ENCODE measurements at regions not wholly inside any gene's neighbourhood (a gene's known extent, or its start where the extent isn't known, plus 50 kb on each side); places are given as distances from the start of the nearest gene placed in this dataset.

GRCh38 chr5:4129523-4129922, 533.9 kb downstream of the IRX1 start:
- H3K27me3 Mint-ChIP-seq (ENCODE audit: low read depth) = no peaks in the 10 kb centered on the region

GRCh38 chr5:4130819-4131218, 535.2 kb downstream of the IRX1 start:
- no peak overlapping the region for H3K4me3 Mint-ChIP-seq
- DNase-seq (no peak), ATAC-seq (no peak)
- peaks cover 3% of the 10 kb centered on the region for H3K9me3 Mint-ChIP-seq
- H3K36me3 Mint-ChIP-seq (ENCODE audit: insufficient read depth) = no peaks in the 10 kb centered on the region
- H3K4me1 Mint-ChIP-seq (ENCODE audit: low read depth) = no peaks in the 10 kb centered on the region
- H3K27me3 Mint-ChIP-seq (ENCODE audit: low read depth) = no peaks in the 10 kb centered on the region

More at GRCh38 chr5:4129523-4129922, 533.9 kb downstream of the IRX1 start:
- H3K9me3 Mint-ChIP-seq = peaks cover 3% of the 10 kb centered on the region
- H3K4me3 Mint-ChIP-seq = no peak overlapping the region
- no peaks in the 10 kb centered on the region for H3K4me1 Mint-ChIP-seq (ENCODE audit: low read depth)
- H3K36me3 Mint-ChIP-seq (ENCODE audit: insufficient read depth) = no peaks in the 10 kb centered on the region
- ATAC-seq (no peak), DNase-seq (no peak)

- no peak for ATAC-seq
- H3K27me3 Mint-ChIP-seq (ENCODE audit: low read depth) = no peaks in the 10 kb centered on the region
- DNase-seq = no peak
- no peaks in the 10 kb centered on the region for H3K36me3 Mint-ChIP-seq (ENCODE audit: insufficient read depth)
- no peaks in the 10 kb centered on the region for H3K4me1 Mint-ChIP-seq (ENCODE audit: low read depth)
- no peak overlapping the region for H3K4me3 Mint-ChIP-seq
- peaks cover 7% of the 10 kb centered on the region for H3K9me3 Mint-ChIP-seq
Observed at GRCh38 chr5:4137781-4138180, 542.1 kb downstream of the IRX1 start.

GRCh38 chr5:4142842-4143241, 547.2 kb downstream of the IRX1 start:
- no peak overlapping the region for H3K4me3 Mint-ChIP-seq
- no peaks in the 10 kb centered on the region for H3K27me3 Mint-ChIP-seq (ENCODE audit: low read depth)
- DNase-seq (no peak), ATAC-seq (no peak)
- H3K4me1 Mint-ChIP-seq (ENCODE audit: low read depth) = no peaks in the 10 kb centered on the region
- peaks cover 7% of the 10 kb centered on the region for H3K9me3 Mint-ChIP-seq
- H3K36me3 Mint-ChIP-seq (ENCODE audit: insufficient read depth) = no peaks in the 10 kb centered on the region

- no peak overlapping the region for H3K4me3 Mint-ChIP-seq
- ATAC-seq (no peak), DNase-seq (no peak)
- H3K27me3 Mint-ChIP-seq (ENCODE audit: low read depth) = no peaks in the 10 kb centered on the region
- no peaks in the 10 kb centered on the region for H3K36me3 Mint-ChIP-seq (ENCODE audit: insufficient read depth)
- H3K4me1 Mint-ChIP-seq (ENCODE audit: low read depth) = no peaks in the 10 kb centered on the region
- no peaks in the 10 kb centered on the region for H3K9me3 Mint-ChIP-seq
Observed at GRCh38 chr5:4144411-4145007, 548.9 kb downstream of the IRX1 start.

GRCh38 chr5:4145511-4145910, 549.9 kb downstream of the IRX1 start:
- Mint-ChIP-seq H3K36me3 (ENCODE audit: insufficient read depth) (no peaks in the 10 kb centered on the region), H3K4me1 (ENCODE audit: low read depth) (no peaks in the 10 kb centered on the region), H3K27me3 (ENCODE audit: low read depth) (no peaks in the 10 kb centered on the region), H3K9me3 (no peaks in the 10 kb centered on the region), H3K4me3 (no peak overlapping the region)
- DNase-seq (no peak), ATAC-seq (no peak)

GRCh38 chr5:4148009-4148408, 552.4 kb downstream of the IRX1 start:
- Mint-ChIP-seq H3K27me3 (ENCODE audit: low read depth) (no peaks in the 10 kb centered on the region), H3K4me3 (no peak overlapping the region), H3K9me3 (no peaks in the 10 kb centered on the region), H3K36me3 (ENCODE audit: insufficient read depth) (no peaks in the 10 kb centered on the region), H3K4me1 (ENCODE audit: low read depth) (no peaks in the 10 kb centered on the region)
- DNase-seq (no peak), ATAC-seq (no peak)

GRCh38 chr5:4150067-4150466, 554.4 kb downstream of the IRX1 start:
- DNase-seq (no peak), ATAC-seq (no peak)
- Mint-ChIP-seq H3K4me1 (ENCODE audit: low read depth) (no peaks in the 10 kb centered on the region), H3K36me3 (ENCODE audit: insufficient read depth) (no peaks in the 10 kb centered on the region), H3K9me3 (no peaks in the 10 kb centered on the region), H3K27me3 (ENCODE audit: low read depth) (no peaks in the 10 kb centered on the region), H3K4me3 (no peak overlapping the region)

GRCh38 chr5:4156153-4156552, 560.5 kb downstream of the IRX1 start:
- H3K4me1 Mint-ChIP-seq (ENCODE audit: low read depth) = no peaks in the 10 kb centered on the region
- DNase-seq = no peak
- no peaks in the 10 kb centered on the region for H3K9me3 Mint-ChIP-seq
- ATAC-seq = no peak
- H3K27me3 Mint-ChIP-seq (ENCODE audit: low read depth) = no peaks in the 10 kb centered on the region
- no peak overlapping the region for H3K4me3 Mint-ChIP-seq
- H3K36me3 Mint-ChIP-seq (ENCODE audit: insufficient read depth) = no peaks in the 10 kb centered on the region

GRCh38 chr5:4156889-4157288, 561.3 kb downstream of the IRX1 start:
- H3K9me3 Mint-ChIP-seq = peaks cover 1% of the 10 kb centered on the region
- no peak overlapping the region for H3K4me3 Mint-ChIP-seq
- DNase-seq (no peak), ATAC-seq (no peak)
- no peaks in the 10 kb centered on the region for H3K4me1 Mint-ChIP-seq (ENCODE audit: low read depth)
- no peaks in the 10 kb centered on the region for H3K27me3 Mint-ChIP-seq (ENCODE audit: low read depth)
- H3K36me3 Mint-ChIP-seq (ENCODE audit: insufficient read depth) = no peaks in the 10 kb centered on the region

- H3K4me3 Mint-ChIP-seq = no peak overlapping the region
Observed at GRCh38 chr5:4158750-4159447, 563.3 kb downstream of the IRX1 start.

GRCh38 chr5:4159681-4160080, 564.0 kb downstream of the IRX1 start:
- Mint-ChIP-seq H3K9me3 (peaks cover 3% of the 10 kb centered on the region), H3K36me3 (ENCODE audit: insufficient read depth) (no peaks in the 10 kb centered on the region), H3K4me3 (no peak overlapping the region), H3K4me1 (ENCODE audit: low read depth) (no peaks in the 10 kb centered on the region), H3K27me3 (ENCODE audit: low read depth) (no peaks in the 10 kb centered on the region)
- ATAC-seq (no peak), DNase-seq (no peak)

More at GRCh38 chr5:4158750-4159447, 563.3 kb downstream of the IRX1 start:
- ATAC-seq = no peak
- Mint-ChIP-seq H3K27me3 (ENCODE audit: low read depth) (no peaks in the 10 kb centered on the region), H3K9me3 (peaks cover 3% of the 10 kb centered on the region), H3K4me1 (ENCODE audit: low read depth) (no peaks in the 10 kb centered on the region), H3K36me3 (ENCODE audit: insufficient read depth) (no peaks in the 10 kb centered on the region)
- DNase-seq = no peak

GRCh38 chr5:4164167-4164566, 568.5 kb downstream of the IRX1 start:
- Mint-ChIP-seq H3K4me1 (ENCODE audit: low read depth) (no peaks in the 10 kb centered on the region), H3K36me3 (ENCODE audit: insufficient read depth) (no peaks in the 10 kb centered on the region), H3K4me3 (no peak overlapping the region), H3K27me3 (ENCODE audit: low read depth) (no peaks in the 10 kb centered on the region), H3K9me3 (peaks cover 3% of the 10 kb centered on the region)
- ATAC-seq (no peak), DNase-seq (no peak)

- H3K4me3 Mint-ChIP-seq = no peak overlapping the region
- H3K27me3 Mint-ChIP-seq (ENCODE audit: low read depth) = no peaks in the 10 kb centered on the region
- DNase-seq (no peak), ATAC-seq (no peak)
- H3K4me1 Mint-ChIP-seq (ENCODE audit: low read depth) = no peaks in the 10 kb centered on the region
- peaks cover 23% of the 10 kb centered on the region for H3K9me3 Mint-ChIP-seq
- no peaks in the 10 kb centered on the region for H3K36me3 Mint-ChIP-seq (ENCODE audit: insufficient read depth)
Observed at GRCh38 chr5:4180703-4181102, 585.1 kb downstream of the IRX1 start.

- no peak for ATAC-seq
- Mint-ChIP-seq H3K36me3 (ENCODE audit: insufficient read depth) (no peaks in the 10 kb centered on the region), H3K4me3 (no peak overlapping the region), H3K4me1 (ENCODE audit: low read depth) (no peaks in the 10 kb centered on the region), H3K27me3 (ENCODE audit: low read depth) (no peaks in the 10 kb centered on the region), H3K9me3 (peaks cover 17% of the 10 kb centered on the region)
- DNase-seq = no peak
Observed at GRCh38 chr5:4182144-4182543, 586.5 kb downstream of the IRX1 start.
